K562 (cell line): ENCODE measurements at regions not wholly inside any gene's neighbourhood (a gene's known extent, or its start where the extent isn't known, plus 50 kb on each side); places are given as distances from the start of the nearest gene placed in this dataset.

Experiments used
- ATAC-seq: fragments of 200-7000 bp; cut with Tn5 transposase; 3 replicates; pipeline ENCODE4 v1.9.1; 2020; ENCODE audit warnings: moderate library complexity
- BruUV-seq: library from RNA; stranded (reverse); fragments of 400-500 nt; replicated peaks from 2 replicates; lab custom pipeline; 2021; lab: Mats Ljungman, UMichigan
- CTCF ChIA-PET: fragments of 300-600 bp; formaldehyde crosslinking; extraction: SDS; loops from one replicate; lab custom pipeline; 2021; ENCODE audit warnings: low intra/inter-chr PET ratio; lab: Yijun Ruan, JAX
- POLR2A ChIA-PET: fragments of 300-600, 350-650 bp; sonication (Branson Sonifier 250); formaldehyde crosslinking; extraction: SDS; loops from one replicate; lab custom pipeline; 2021; ENCODE audit warnings: antibody characterized with exemption, inconsistent platforms; lab: Yijun Ruan, JAX
- DNase-seq, 4 experiments: peaks; one replicate each; pipeline versions ENCODE4 v3.0.0 to v3.0.0-alpha.2; 2011 to 2018; ENCODE audit warnings: low spot score in 3 of 4, mixed read lengths in 3 of 4; ENCODE audit errors: extremely low read depth in 1 of 4
- FAIRE-seq: peaks from 2 replicates; lab custom pipeline; 2011; peaks lifted over from hg19 to GRCh38; lab: Jason Lieb, UNC
- H2AFZ ChIP-seq: 2 replicates; pipeline ENCODE4 v1.6.0; 2011; ENCODE audit warnings: low read depth, low read length, control low read depth, inconsistent platforms
- H3K27ac ChIP-seq: fragments of 200-600 bp; 3 replicates; pipeline ENCODE4 v1.8.0; 2011; ENCODE audit warnings: low read depth, mild to moderate bottlenecking, control low read depth, inconsistent platforms, low read length, moderate library complexity, mixed read lengths; ENCODE audit errors: extremely low read depth
- H3K27me3 ChIP-seq, 2 experiments: fragments of 300-600 bp in 1 of 2; 2 replicates in 1 of 2; 3 replicates in 1 of 2; pipeline versions ENCODE4 v1.6.0 to v1.8.0; 2011; ENCODE audit warnings: inconsistent platforms in 2 of 2, low read length in 2 of 2, mild to moderate bottlenecking in 1 of 2, mixed read lengths in 1 of 2, moderate library complexity in 1 of 2; ENCODE audit not compliant: control insufficient read depth in 2 of 2, insufficient read depth in 2 of 2
- H3K36me3 ChIP-seq: fragments of 300-600 bp; 3 replicates; pipeline ENCODE4 v1.8.0; 2011; ENCODE audit warnings: mild to moderate bottlenecking, low read length, inconsistent platforms; ENCODE audit not compliant: control insufficient read depth, insufficient read depth
- H3K4me1 ChIP-seq, 2 experiments: fragments of 200-600 bp in 1 of 2; replicated peaks in 1 of 2; 2 replicates in 1 of 2; 3 replicates in 1 of 2; pipeline versions ENCODE4 v1.5.1 to v1.8.0; 2011; ENCODE audit warnings: inconsistent platforms in 2 of 2, low read length in 2 of 2, mild to moderate bottlenecking in 1 of 2, mixed read lengths in 1 of 2, moderate library complexity in 1 of 2; ENCODE audit not compliant: control insufficient read depth in 2 of 2, insufficient read depth in 2 of 2
- H3K4me2 ChIP-seq: 2 replicates; pipeline ENCODE4 v1.6.1; 2011; ENCODE audit warnings: low read length, control low read depth, inconsistent platforms, mixed read lengths; ENCODE audit not compliant: insufficient read depth
- H3K4me3 ChIP-seq: fragments of 200-600 bp; sonication (generic), shearing (Covaris generic); 2 replicates; pipeline ENCODE4 v1.5.1; 2016; ENCODE audit warnings: control low read depth, inconsistent platforms
- H3K79me2 ChIP-seq: fragments of 200-600 bp; 3 replicates; pipeline ENCODE4 v1.8.0; 2011; ENCODE audit warnings: low read length, inconsistent platforms; ENCODE audit not compliant: control insufficient read depth, insufficient read depth
- H3K9ac ChIP-seq, 2 experiments: 2 replicates each; pipeline versions ENCODE4 v1.6.0 to v1.6.1; 2011; ENCODE audit warnings: low read depth in 2 of 2, low read length in 2 of 2, control low read depth in 1 of 2, inconsistent platforms in 1 of 2, mild to moderate bottlenecking in 1 of 2, mixed read lengths in 1 of 2; ENCODE audit not compliant: insufficient read depth in 1 of 2
- H3K9me1 ChIP-seq: one replicate; pipeline ENCODE4 v1.6.0; 2011; ENCODE audit warnings: inconsistent platforms, mild to moderate bottlenecking, low read length, moderate library complexity; ENCODE audit not compliant: control insufficient read depth, insufficient read depth
- H3K9me3 ChIP-seq: replicated peaks from 2 replicates; pipeline ENCODE4 v1.5.1; 2011; ENCODE audit warnings: low read depth, low read length, inconsistent platforms; ENCODE audit not compliant: control insufficient read depth, insufficient read depth
- H4K20me1 ChIP-seq: replicated peaks from 2 replicates; pipeline ENCODE4 v1.6.1; 2011; ENCODE audit warnings: low read length, inconsistent platforms, mixed read lengths; ENCODE audit not compliant: control insufficient read depth, insufficient read depth
- ARHGAP35 ChIP-seq: fragments of 450-650 bp; IDR thresholded peaks from 2 replicates; pipeline ENCODE4 v1.6.1; 2018; ENCODE audit not compliant: partially characterized antibody
- BRD4 ChIP-seq: fragments of 200-600 bp; sonication (generic); IDR thresholded peaks from 2 replicates; pipeline ENCODE4 v1.6.1; 2017; ENCODE audit warnings: inconsistent platforms
- EGR1 ChIP-seq: fragments of 450-650 bp; conservative IDR thresholded peaks from 2 replicates; pipeline ENCODE4 v1.6.1; 2017; ENCODE audit warnings: mild to moderate bottlenecking
- FOXM1 ChIP-seq, 2 experiments: fragments of 450-650 bp in 1 of 2; sonication (generic) in 1 of 2; formaldehyde crosslinking in 1 of 2; IDR thresholded peaks; 2 replicates each; pipeline versions ENCODE4 v1.6.1 to v1.9.0; 2017 to 2022; ENCODE audit warnings: low read depth in 2 of 2, mild to moderate bottlenecking in 2 of 2, missing genetic modification reagents in 1 of 2, moderate library complexity in 1 of 2
- MEF2D ChIP-seq: conservative IDR thresholded peaks from 2 replicates; pipeline ENCODE4 v1.6.1; 2016; ENCODE audit warnings: low read depth, missing genetic modification characterization, missing compliant biosample characterization
- NCOA4 ChIP-seq: fragments of 450-650 bp; IDR thresholded peaks from 2 replicates; pipeline ENCODE4 v1.6.1; 2018; ENCODE audit warnings: mild to moderate bottlenecking; ENCODE audit not compliant: partially characterized antibody
- PCBP2 ChIP-seq: fragments of 200-400 bp; formaldehyde crosslinking; IDR thresholded peaks from 2 replicates; pipeline ENCODE4 v1.6.1; 2018; ENCODE audit warnings: low read length, low read depth, mild to moderate bottlenecking, moderate library complexity; ENCODE audit not compliant: poor library complexity, severe bottlenecking
- SPI1 ChIP-seq: IDR thresholded peaks from 2 replicates; pipeline ENCODE4 v1.6.1; 2011; ENCODE audit warnings: low read depth, low read length, control low read depth, borderline replicate concordance
- WGBS: fragments of 100-300 bp; shearing (Covaris generic); methylation state at CpG from one replicate; pipeline ENCODE4 v1.1.6; 2016; ENCODE audit warnings: low coverage, mixed read lengths; ENCODE audit not compliant: insufficient coverage; ENCODE audit errors: missing lambda C conversion rate; 5-methylcytosine and 5-hydroxymethylcytosine counted together
- in situ Hi-C: fragments of 300-500 bp; cut with MboI; formaldehyde crosslinking; loops from 4 replicates; pipeline ENCODE4 v1.15.0; 2018; ENCODE audit warnings: inconsistent platforms, mixed read lengths
- intact Hi-C: fragments of 100-400 bp; cut with micrococcal nuclease; formaldehyde crosslinking; loops from 2 replicates; pipeline ENCODE4 v1.14.2; 2022
- TF ChIP-seq, protein P1 (sequence below): sonication (generic); formaldehyde crosslinking; IDR thresholded peaks from 2 replicates; pipeline ENCODE4 v1.8.1; 2023; ENCODE audit warnings: mild to moderate bottlenecking, missing genetic modification reagents

DNA sequence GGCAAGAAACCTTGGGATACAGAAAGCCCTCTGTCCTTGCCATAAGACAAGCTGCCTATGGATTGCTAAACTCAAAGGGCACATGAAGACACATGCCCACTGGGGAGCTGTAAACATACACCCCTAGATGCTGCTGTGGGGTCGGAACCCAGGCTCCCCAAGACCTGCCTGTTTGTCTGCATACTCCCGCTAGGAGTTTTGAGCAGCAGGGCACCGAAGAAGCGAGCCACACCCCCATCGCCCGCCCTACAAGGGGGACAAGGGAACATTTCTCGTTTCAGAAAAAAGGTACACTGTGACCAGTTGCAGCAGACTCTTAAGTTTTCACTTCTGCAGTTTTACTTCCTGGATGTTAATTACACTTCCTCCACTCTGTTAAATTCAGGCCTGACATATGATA lies 680.2 kb upstream of the GHITM start:
- Histone ChIP-seq H3K27me3 (no peaks in the 10 kb centered on the region), H2AFZ (no peak overlapping the region), H3K36me3 (no peaks in the 10 kb centered on the region), H4K20me1 (no peaks in the 10 kb centered on the region), H3K9me3 (no peaks in the 10 kb centered on the region), H3K4me1 (no peaks in the 10 kb centered on the region), H3K4me2 (no peak overlapping the region), H3K4me3 (no peak overlapping the region), H3K79me2 (no peaks in the 10 kb centered on the region), H3K9me1 (no peaks in the 10 kb centered on the region), H3K9ac (no peak overlapping the region), H3K27ac (no peak overlapping the region)
- DNase-seq: no peak
- ChIA-PET POLR2A (no interaction called here), CTCF (no interaction called here)
- TF ChIP-seq FOXM1 (IDR thresholded peaks at IDR 0.05; ENCODE audit: low read depth): no peak
- no peak for TF ChIP-seq FOXM1 (CRISPR knock-in tag; IDR thresholded peaks at IDR 0.05; ENCODE audit: low read depth)
- no peak for TF ChIP-seq NCOA4
- no peak for TF ChIP-seq ARHGAP35
- TF ChIP-seq, protein P1, sequence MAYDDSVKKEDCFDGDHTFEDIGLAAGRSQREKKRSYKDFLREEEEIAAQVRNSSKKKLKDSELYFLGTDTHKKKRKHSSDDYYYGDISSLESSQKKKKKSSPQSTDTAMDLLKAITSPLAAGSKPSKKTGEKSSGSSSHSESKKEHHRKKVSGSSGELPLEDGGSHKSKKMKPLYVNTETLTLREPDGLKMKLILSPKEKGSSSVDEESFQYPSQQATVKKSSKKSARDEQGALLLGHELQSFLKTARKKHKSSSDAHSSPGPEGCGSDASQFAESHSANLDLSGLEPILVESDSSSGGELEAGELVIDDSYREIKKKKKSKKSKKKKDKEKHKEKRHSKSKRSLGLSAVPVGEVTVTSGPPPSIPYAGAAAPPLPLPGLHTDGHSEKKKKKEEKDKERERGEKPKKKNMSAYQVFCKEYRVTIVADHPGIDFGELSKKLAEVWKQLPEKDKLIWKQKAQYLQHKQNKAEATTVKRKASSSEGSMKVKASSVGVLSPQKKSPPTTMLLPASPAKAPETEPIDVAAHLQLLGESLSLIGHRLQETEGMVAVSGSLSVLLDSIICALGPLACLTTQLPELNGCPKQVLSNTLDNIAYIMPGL (CRISPR knock-in tag): no peak
- TF ChIP-seq PCBP2: no peak
- no peak for TF ChIP-seq MEF2D (tag)
- TF ChIP-seq EGR1: no peak
- no peak for TF ChIP-seq BRD4
- TF ChIP-seq SPI1: no peak
- intact Hi-C loops (no loop called here), in situ Hi-C loops (no loop called here)
- no TSS peak for BruUV-seq
- 0% methylated on average over 7 of the region's 7 CpGs for WGBS
- no peak for FAIRE-seq
- ATAC-seq: no peak
